GM23248 (cell line): ENCODE measurements at regions not wholly inside any gene's neighbourhood (a gene's known extent, or its start where the extent isn't known, plus 50 kb on each side); places are given as distances from the start of the nearest gene placed in this dataset.

Source experiments
- EZH2 ChIP-seq: fragments of 200-600 bp; sonication (generic); IDR thresholded peaks from 2 replicates; pipeline ENCODE4 v1.6.1; 2018; ENCODE audit warnings: antibody characterized with exemption, mild to moderate bottlenecking; ENCODE audit not compliant: insufficient read depth, poor library complexity, severe bottlenecking
- EZH2phosphoT487 ChIP-seq: fragments of 200-600 bp; sonication (generic); IDR thresholded peaks from 2 replicates; pipeline ENCODE4 v1.6.1; 2018; ENCODE audit warnings: antibody characterized with exemption, moderate library complexity, mild to moderate bottlenecking, low read depth; ENCODE audit not compliant: insufficient read depth

GRCh38 chr11:79694368-79694767 lies 253.5 kb upstream of the TENM4 start:
- TF ChIP-seq EZH2 (no peak), EZH2phosphoT487 (no peak)
